ENCODE measurements at regions not wholly inside any gene's neighbourhood (a gene's known extent, or its start where the extent isn't known, plus 50 kb on each side); places are given as distances from the start of the nearest gene placed in this dataset.

DNA sequence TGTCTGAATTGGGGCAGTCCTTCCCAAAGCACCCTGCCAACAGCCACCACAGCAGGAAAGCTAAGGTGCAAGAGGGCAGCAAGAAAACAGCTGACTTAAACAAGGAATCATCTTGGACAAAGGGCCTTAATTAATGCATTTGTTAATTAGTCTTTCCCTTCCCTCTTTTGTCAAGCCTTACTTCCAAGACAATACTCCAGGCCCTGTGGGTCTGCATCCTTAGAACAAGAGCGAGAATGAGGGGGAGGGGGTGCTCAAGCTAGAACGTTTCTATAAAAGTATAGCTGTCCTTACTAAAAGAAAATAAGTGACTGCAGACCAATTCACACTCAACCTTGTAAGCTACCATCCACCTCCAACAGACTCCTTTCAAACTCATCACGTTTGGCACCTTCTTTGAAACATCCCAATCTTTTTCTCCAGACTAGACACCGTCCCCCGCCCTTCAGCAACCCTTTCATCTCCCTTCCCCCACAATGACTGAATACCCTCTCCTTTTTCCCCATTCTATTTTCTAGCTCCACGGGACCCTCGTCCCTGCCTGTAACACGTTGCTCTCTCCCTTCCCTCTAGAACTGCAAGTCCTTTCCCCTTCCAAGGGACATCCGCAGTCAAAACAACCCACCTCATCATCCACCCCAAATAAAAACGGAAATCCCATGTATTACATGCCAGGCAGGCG lies 85.7 kb upstream of the RNF38 start:
- no peak for DNase-seq (ENCODE audit: extremely low read depth, low read depth)
- H3K4me3 ChIP-seq (replicated peaks; ENCODE audit: low read depth, low read length), result peak overlapping the region; percentile 82
- TF ChIP-seq, protein P1, sequence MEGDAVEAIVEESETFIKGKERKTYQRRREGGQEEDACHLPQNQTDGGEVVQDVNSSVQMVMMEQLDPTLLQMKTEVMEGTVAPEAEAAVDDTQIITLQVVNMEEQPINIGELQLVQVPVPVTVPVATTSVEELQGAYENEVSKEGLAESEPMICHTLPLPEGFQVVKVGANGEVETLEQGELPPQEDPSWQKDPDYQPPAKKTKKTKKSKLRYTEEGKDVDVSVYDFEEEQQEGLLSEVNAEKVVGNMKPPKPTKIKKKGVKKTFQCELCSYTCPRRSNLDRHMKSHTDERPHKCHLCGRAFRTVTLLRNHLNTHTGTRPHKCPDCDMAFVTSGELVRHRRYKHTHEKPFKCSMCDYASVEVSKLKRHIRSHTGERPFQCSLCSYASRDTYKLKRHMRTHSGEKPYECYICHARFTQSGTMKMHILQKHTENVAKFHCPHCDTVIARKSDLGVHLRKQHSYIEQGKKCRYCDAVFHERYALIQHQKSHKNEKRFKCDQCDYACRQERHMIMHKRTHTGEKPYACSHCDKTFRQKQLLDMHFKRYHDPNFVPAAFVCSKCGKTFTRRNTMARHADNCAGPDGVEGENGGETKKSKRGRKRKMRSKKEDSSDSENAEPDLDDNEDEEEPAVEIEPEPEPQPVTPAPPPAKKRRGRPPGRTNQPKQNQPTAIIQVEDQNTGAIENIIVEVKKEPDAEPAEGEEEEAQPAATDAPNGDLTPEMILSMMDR (IDR thresholded peaks at IDR 0.05; ENCODE audit: low read depth, low read length, missing control alignments), result no peak

DNA sequence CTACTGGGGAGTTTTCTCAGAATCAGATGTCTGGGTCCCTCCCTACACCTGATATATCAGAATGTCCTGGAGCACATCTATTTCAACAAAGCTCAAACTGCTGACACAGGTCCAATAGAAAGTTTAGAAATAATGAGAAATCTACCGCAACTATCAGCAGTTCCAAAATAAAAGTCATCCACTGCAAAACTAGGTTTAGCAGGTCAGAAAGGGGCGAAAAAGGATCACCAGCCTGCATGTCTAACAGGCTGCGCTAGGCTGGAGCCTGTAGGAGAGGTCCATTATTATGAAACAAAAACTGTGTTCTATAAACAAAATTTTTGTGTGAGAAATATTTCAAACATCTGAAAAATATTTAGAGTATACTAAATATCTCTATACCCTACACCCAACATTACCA lies 84.1 kb upstream of the RNF38 start:
- no peak overlapping the region for H3K4me3 ChIP-seq (replicated peaks; ENCODE audit: low read depth, low read length)
- DNase-seq (ENCODE audit: extremely low read depth, low read depth), result no peak
- TF ChIP-seq, protein P1 (IDR thresholded peaks at IDR 0.05; ENCODE audit: low read depth, low read length, missing control alignments), result no peak

DNA sequence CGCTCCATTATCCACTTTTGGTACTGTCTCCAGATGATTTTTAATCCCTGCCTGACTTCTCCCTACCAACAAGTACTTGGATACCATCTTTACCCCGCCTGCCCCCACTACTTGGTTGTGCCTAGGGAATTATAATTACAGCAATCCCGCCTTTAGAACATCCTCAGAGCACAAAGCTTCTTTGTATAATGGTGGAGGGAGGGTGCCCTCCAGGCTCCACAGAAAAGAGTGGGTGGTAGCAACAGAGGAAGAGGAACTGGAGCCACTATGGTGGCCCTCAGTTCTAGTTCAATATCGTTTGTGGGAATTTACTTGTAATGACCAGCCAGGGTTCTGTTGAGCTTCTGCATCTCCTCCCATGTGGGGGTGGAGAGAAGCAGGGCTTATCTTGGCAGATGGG lies 79.0 kb upstream of the RNF38 start:
- H3K4me3 ChIP-seq (replicated peaks; ENCODE audit: low read depth, low read length), result no peak overlapping the region
- TF ChIP-seq, protein P1 (IDR thresholded peaks at IDR 0.05; ENCODE audit: low read depth, low read length, missing control alignments), result no peak
- no peak for DNase-seq (ENCODE audit: extremely low read depth, low read depth)

DNA sequence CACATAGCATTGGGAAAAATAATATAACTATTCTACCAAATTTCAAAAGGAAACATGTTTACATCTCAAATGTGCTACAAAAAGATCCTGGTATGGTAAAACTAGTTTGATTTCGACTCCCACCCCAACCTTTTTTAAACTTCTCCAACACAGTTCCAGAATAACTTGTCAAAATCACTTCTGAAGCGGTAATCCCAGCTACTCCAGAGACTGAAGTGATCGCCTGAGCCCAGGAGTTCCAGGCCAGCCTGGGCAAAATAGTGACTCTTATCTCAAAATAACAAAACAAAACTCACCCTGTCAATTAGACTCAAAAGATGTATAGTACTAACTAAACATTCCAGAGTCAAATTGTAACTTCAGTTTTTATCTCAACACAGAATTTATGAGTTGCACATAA lies 71.3 kb upstream of the RNF38 start:
- TF ChIP-seq, protein P1 (IDR thresholded peaks at IDR 0.05; ENCODE audit: low read depth, low read length, missing control alignments), result no peak
- no peak for DNase-seq (ENCODE audit: extremely low read depth, low read depth)
- H3K4me3 ChIP-seq (replicated peaks; ENCODE audit: low read depth, low read length), result no peak overlapping the region

DNA sequence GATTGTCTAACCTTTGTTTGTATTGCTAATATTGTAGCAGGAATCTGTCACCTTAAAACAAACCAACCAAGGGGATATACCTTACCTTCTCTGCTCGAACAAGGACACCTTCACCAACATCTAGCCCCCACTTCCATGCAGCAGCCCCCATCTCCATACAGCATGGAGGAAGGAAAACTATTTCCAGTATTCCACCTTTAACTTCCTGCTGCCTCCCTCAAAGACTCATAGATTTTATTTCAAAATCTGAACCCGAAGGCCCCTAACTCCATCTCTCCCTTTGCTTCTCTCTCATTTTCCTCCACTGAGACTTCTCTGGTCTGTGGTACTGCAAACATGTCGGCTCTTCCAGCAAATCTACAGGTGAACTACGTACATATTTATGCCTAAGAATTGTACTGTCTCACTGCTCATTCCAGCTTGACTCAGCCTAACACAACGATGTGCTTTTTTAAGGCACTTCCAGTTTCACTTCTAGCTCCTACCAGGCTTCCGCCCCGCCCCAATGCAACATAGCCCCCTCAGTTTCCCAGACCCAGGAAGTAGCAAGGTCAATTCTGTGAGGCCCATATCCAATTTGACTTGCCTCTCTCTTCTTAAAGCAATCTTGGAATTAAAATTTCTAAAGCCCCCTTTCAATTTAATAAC lies 70.7 kb upstream of the RNF38 start:
- TF ChIP-seq, protein P1 (IDR thresholded peaks at IDR 0.05; ENCODE audit: low read depth, low read length, missing control alignments), result no peak
- peak overlapping the region; percentile 14 for H3K4me3 ChIP-seq (replicated peaks; ENCODE audit: low read depth, low read length)
- DNase-seq (ENCODE audit: extremely low read depth, low read depth), result no peak

DNA sequence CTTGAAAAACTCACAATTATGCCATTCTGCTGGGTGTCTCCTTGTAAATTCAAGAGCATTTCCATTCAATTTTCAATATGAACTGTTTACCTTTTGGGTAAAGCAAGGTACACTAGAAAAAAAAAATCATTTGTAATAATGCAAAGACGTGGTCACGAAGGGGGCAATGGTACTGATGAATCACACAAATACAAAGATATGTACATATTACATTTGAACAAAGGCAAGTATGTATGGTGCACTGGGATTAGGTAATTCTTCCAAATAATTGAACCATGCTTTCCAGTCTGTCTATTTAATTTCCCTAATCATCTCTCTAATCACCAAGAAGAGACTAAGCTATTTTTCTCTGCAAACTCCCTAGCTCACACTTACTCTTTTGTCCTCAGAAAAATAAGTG lies 63.4 kb upstream of the RNF38 start:
- no peak for DNase-seq (ENCODE audit: extremely low read depth, low read depth)

More for the DNA sequence above, 63.4 kb upstream of the RNF38 start:
- no peak overlapping the region for H3K4me3 ChIP-seq (replicated peaks; ENCODE audit: low read depth, low read length)
- TF ChIP-seq, protein P1 (IDR thresholded peaks at IDR 0.05; ENCODE audit: low read depth, low read length, missing control alignments), result no peak
